ENCODE measurements at regions not wholly inside any gene's neighbourhood (a gene's known extent, or its start where the extent isn't known, plus 50 kb on each side); places are given as distances from the start of the nearest gene placed in this dataset.

- TF ChIP-seq TAF1 (IDR thresholded peaks at IDR 0.05; ENCODE audit: borderline replicate concordance, low read depth, low read length) (no peak), POLR2AphosphoS5 (IDR thresholded peaks at IDR 0.05; ENCODE audit: low read length) (no peak), MXI1 (IDR thresholded peaks at IDR 0.05; ENCODE audit: low read depth, low read length) (no peak), CTCF (IDR thresholded peaks at IDR 0.05 in 2 of 3, conservative IDR thresholded peaks at IDR 0.05 in 1 of 3; ENCODE audit: control insufficient read depth in 2 of 3, extremely low read depth in 1 of 3, insufficient read depth in 1 of 3, low read depth in 3 of 3, low read length in 3 of 3) (no peak)
Observed at GRCh38 chr20:56995149-56995548, 271.3 kb downstream of the BMP7 start.
